HG03175 (cell line): ENCODE measurements at regions not wholly inside any gene's neighbourhood (a gene's known extent, or its start where the extent isn't known, plus 50 kb on each side); places are given as distances from the start of the nearest gene placed in this dataset.

Experiments
- ATAC-seq: cut with Tn5 transposase; IDR thresholded peaks from one replicate; pipeline ENCODE4 v1.9.1; 2021; ENCODE audit warnings: mild to moderate bottlenecking, moderate library complexity; ENCODE audit not compliant: unreplicated experiment

DNA sequence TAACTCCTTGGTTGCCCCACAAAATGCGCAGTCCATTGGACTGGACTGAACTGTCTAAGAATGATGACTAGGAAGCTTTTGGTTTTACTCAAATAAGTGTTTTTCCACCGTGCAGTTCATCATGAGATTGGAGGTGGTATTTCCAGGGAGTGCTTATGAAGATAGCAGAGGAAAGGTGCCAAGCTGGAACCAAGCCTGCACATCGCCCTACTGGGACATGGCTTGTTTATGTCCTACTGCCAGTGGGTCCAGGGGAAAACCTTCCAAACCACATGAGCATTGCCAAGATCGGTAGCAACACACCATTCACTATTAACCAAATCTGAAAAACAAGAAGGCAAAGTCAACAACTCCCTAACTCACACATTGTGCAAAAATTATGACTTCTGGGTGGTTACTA, 54.7 kb upstream of the DSCAM start:
- no peak for ATAC-seq

DNA sequence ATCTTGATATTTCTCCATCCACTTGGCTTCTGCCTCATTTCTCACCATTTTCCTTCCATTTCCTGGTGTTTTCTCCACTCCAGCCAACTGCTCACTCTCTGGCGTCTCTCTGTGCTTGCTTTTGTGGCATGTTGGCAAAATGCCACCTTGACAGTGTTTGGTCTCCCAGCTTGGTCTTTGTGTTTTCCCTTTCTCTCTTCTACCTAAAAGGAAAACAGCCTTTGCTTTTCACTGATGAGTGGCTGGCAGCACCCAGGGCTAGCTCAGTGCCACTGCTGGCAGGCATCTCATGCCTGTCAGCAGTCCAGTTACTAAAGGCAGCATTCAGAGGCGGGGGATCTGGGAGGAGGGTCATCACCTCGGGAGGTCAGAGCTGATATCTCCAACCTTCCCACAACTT, 55.3 kb upstream of the DSCAM start:
- ATAC-seq, result no peak

GRCh38 chr21:40902993-40903392, 56.0 kb upstream of the DSCAM start:
- no peak for ATAC-seq

GRCh38 chr21:40905251-40905650, 58.3 kb upstream of the DSCAM start:
- no peak for ATAC-seq

- no peak for ATAC-seq
These were observed 65.4 kb upstream of the DSCAM start for GRCh38 chr21:40912375-40912774.

GRCh38 chr21:40915114-40915513, 68.2 kb upstream of the DSCAM start:
- no peak for ATAC-seq

- no peak for ATAC-seq
These were observed 76.4 kb upstream of the DSCAM start for GRCh38 chr21:40923407-40923806.

GRCh38 chr21:40923901-40924300, 76.9 kb upstream of the DSCAM start:
- no peak for ATAC-seq

- ATAC-seq, result no peak
These were observed 77.7 kb upstream of the DSCAM start for GRCh38 chr21:40924641-40925040.

GRCh38 chr21:40926238-40926637, 79.3 kb upstream of the DSCAM start:
- no peak for ATAC-seq

DNA sequence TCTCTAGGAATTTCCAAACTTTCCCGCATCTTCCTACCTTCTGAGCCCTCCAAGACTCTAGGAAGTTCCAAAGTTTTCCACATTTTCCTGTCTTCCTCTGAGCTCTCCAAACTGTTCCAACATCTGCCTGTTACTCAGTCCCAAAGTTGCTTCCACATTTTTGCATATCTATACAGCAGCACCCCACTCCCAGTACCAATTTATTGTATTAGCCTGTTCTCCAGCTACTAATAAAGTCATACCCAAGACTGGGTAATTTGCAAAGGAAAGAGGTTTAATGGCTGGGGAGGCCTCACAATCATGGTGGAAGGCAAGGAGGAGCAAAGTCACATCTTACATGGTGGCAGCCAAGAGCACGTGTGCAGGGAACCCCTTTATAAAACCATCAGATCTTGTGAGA, 82.9 kb upstream of the DSCAM start:
- no peak for ATAC-seq

GRCh38 chr21:40931197-40931596, 84.2 kb upstream of the DSCAM start:
- no peak for ATAC-seq

DNA sequence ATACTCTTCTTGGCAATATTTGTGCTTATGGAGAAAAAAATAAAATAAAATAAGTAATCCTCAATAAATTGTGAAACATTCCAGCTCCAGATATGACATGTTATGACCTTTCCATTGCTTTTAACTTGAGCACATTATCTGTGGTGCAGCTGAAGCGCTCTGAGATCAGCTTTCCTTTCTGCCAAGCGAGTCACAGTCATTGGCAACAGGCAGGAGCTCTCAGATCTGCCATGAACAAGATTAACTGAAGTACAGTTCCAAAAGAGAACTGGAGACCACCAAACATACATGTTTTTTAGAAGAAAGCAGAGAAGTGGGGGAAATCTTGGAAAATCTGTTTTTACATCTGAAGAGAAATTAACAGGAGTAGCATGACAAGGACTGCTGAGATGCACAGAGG, 89.2 kb upstream of the DSCAM start:
- ATAC-seq, result no peak

DNA sequence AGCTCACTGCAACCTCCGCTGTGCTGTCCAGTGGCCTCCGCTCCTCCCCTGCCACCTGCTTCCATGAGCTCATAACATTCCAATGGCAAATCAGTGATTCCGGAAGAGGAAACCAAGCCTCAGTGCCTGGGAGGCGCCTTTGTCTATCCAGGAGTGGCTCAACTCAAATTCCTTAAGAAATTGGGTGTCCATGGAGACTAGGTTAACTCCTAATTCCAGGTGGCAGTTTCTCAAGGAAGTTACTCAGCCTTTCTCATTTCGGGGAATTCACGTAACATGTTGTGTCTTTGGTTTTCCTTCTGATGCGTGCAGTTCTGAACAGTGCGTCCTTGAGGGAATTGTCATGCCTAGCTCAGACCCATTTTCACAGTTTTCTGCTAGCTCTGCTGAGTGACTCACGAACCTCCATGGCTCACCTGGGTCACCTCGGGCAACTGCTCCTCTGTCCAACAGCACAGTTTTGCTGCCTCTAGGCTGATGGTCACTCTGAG, 89.9 kb upstream of the DSCAM start:
- no peak for ATAC-seq

DNA sequence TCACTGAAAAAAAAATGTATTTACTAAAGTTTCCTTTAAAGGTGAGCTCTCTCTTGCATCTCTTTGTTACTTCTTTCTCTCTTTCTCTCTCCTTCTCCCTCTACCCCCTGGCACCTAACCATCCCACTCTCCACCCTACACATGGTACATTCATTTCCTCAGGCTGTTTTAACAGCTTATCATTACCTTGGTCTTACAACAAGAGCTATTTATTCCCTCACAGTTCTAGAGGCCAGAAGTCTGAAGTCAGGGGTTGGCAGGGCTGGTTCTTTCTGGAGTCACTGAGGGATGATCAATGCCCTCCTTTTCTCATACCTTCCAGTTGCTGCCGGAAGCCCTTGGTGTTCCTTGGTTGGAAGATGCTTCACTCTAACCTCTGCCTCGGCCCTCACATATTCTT, 91.1 kb upstream of the DSCAM start:
- no peak for ATAC-seq

DNA sequence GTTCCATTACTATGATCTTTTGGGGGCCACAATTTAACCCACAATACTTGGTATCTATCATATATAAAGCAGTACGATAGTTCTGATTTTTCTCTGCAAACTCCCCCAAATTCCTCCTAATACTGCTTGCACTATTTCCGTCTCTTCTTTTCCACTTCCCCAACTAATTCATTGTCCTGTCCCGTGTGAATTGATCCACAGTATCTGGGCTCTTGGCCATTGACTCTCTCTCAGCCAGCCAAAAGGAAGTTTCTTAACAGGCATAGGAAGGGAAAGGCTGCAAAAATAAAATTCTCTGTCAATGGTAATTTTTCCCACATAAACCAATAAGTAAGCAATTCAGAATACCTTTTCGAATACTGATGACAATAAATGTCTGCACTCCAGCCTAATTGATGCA, 91.7 kb upstream of the DSCAM start:
- ATAC-seq, result no peak

- no peak for ATAC-seq
These were observed 100.8 kb upstream of the DSCAM start for GRCh38 chr21:40947713-40948112.

GRCh38 chr21:40950970-40951369, 104.0 kb upstream of the DSCAM start:
- ATAC-seq, result no peak

- ATAC-seq, result no peak
These were observed 105.8 kb upstream of the DSCAM start for GRCh38 chr21:40952551-40953323.

- no peak for ATAC-seq
These were observed 117.7 kb upstream of the DSCAM start for GRCh38 chr21:40964691-40965090.

GRCh38 chr21:40967771-40968170, 120.8 kb upstream of the DSCAM start:
- no peak for ATAC-seq

GRCh38 chr21:40972151-40972550, 125.2 kb upstream of the DSCAM start:
- ATAC-seq, result no peak
